ENCODE measurements at regions not wholly inside any gene's neighbourhood (a gene's known extent, or its start where the extent isn't known, plus 50 kb on each side); places are given as distances from the start of the nearest gene placed in this dataset.

- no peaks in the 10 kb centered on the region; the same call in 1 of the 2 replicates for H3K4me1 Mint-ChIP-seq
- no peak overlapping the region for H3K4me3 Mint-ChIP-seq
- DNase-seq (ENCODE audit: low spot score) (no peak), ATAC-seq (no peak)
- CTCF ChIA-PET, result no interaction called here
- peak; percentile 11; the same call in 1 of the 2 replicates for TF ChIP-seq GABPB1 (CRISPR knock-in tag; IDR thresholded peaks at IDR 0.05)
- TF ChIP-seq ZNF532 (CRISPR knock-in tag; IDR thresholded peaks at IDR 0.05; ENCODE audit: borderline replicate concordance), result no peak
- H3K36me3 Mint-ChIP-seq, result no peaks in the 10 kb centered on the region
- H3K27ac Mint-ChIP-seq, result no peak overlapping the region
- POLR2A ChIA-PET, result no interaction called here
- H3K27me3 Mint-ChIP-seq (ENCODE audit: low read depth), result no peaks in the 10 kb centered on the region
- no peaks in the 10 kb centered on the region for H3K9me3 Mint-ChIP-seq
These were observed 167.2 kb upstream of the PROX1 start for GRCh38 chr1:213820362-213821149.

- TF ChIP-seq NFYB (CRISPR knock-in tag; conservative IDR thresholded peaks at IDR 0.05; ENCODE audit: low read depth), result no peak
- no peak for TF ChIP-seq FOXK1 (CRISPR knock-in tag; IDR thresholded peaks at IDR 0.05)
- no peak for TF ChIP-seq ZSCAN18 (CRISPR knock-in tag; IDR thresholded peaks at IDR 0.05)
- TF ChIP-seq TP53 (CRISPR knock-in tag; IDR thresholded peaks at IDR 0.05), result no peak
- no peak for TF ChIP-seq E2F5 (CRISPR knock-in tag; IDR thresholded peaks at IDR 0.05)
- TF ChIP-seq CDX4 (CRISPR knock-in tag; IDR thresholded peaks at IDR 0.05; ENCODE audit: borderline replicate concordance), result no peak
- no peak for TF ChIP-seq PRRX2 (CRISPR knock-in tag; IDR thresholded peaks at IDR 0.05)
- no peak for TF ChIP-seq CREM (CRISPR knock-in tag; IDR thresholded peaks at IDR 0.05)
- H3K36me3 Mint-ChIP-seq, result no peaks in the 10 kb centered on the region
- no peak overlapping the region for H3K4me3 Mint-ChIP-seq
- POLR2A ChIA-PET, result no interaction called here
- no peaks in the 10 kb centered on the region for H3K9me3 Mint-ChIP-seq
- no peak overlapping the region for H3K27ac Mint-ChIP-seq
- ATAC-seq, result no peak
- H3K27me3 Mint-ChIP-seq (ENCODE audit: low read depth), result no peaks in the 10 kb centered on the region
- no peak for DNase-seq (ENCODE audit: low spot score)
- CTCF ChIA-PET, result no interaction called here
- H3K4me1 Mint-ChIP-seq, result no peaks in the 10 kb centered on the region; the same call in 1 of the 2 replicates
These were observed 166.4 kb upstream of the PROX1 start for GRCh38 chr1:213821175-213821942.

- H3K4me3 Mint-ChIP-seq, result no peak overlapping the region
- DNase-seq (ENCODE audit: low spot score) (no peak), ATAC-seq (no peak)
- no peak for TF ChIP-seq ARID4B (CRISPR knock-in tag; IDR thresholded peaks at IDR 0.05; ENCODE audit: borderline replicate concordance)
- no peak for TF ChIP-seq NR2C2 (CRISPR knock-in tag; IDR thresholded peaks at IDR 0.05)
- TF ChIP-seq ZMAT4 (CRISPR knock-in tag; IDR thresholded peaks at IDR 0.05), result no peak
- no peaks in the 10 kb centered on the region; the same call in 1 of the 2 replicates for H3K4me1 Mint-ChIP-seq
- CTCF ChIA-PET, result no interaction called here
- H3K9me3 Mint-ChIP-seq, result no peaks in the 10 kb centered on the region
- H3K27ac Mint-ChIP-seq, result no peak overlapping the region
- H3K27me3 Mint-ChIP-seq (ENCODE audit: low read depth), result no peaks in the 10 kb centered on the region
- POLR2A ChIA-PET, result no interaction called here
- H3K36me3 Mint-ChIP-seq, result no peaks in the 10 kb centered on the region
These were observed 165.8 kb upstream of the PROX1 start for GRCh38 chr1:213821943-213822334.
